Activated naive CD8-positive, alpha-beta T cell (primary cell): ENCODE measurements at regions not wholly inside any gene's neighbourhood (a gene's known extent, or its start where the extent isn't known, plus 50 kb on each side); places are given as distances from the start of the nearest gene placed in this dataset.
"Not testable (repeated sequence)": the region's sequence is repeated elsewhere in the genome, so short reads cannot be mapped to it uniquely, and the experiment has no call there.

Source experiments
- H3K27ac Mint-ChIP-seq: one replicate; pipeline ENCODE4 v1.8.0; 2021; ENCODE audit warnings: mixed read lengths
- H3K27me3 Mint-ChIP-seq: one replicate; pipeline ENCODE4 v1.8.0; 2021; ENCODE audit warnings: mixed read lengths
- H3K36me3 Mint-ChIP-seq: one replicate; pipeline ENCODE4 v1.8.0; 2021; ENCODE audit warnings: mixed read lengths
- H3K4me1 Mint-ChIP-seq: one replicate; pipeline ENCODE4 v1.8.0; 2021; ENCODE audit warnings: low read depth, mixed read lengths
- H3K4me3 Mint-ChIP-seq: one replicate; pipeline ENCODE4 v1.8.0; 2021; ENCODE audit warnings: mild to moderate bottlenecking, mixed read lengths
- H3K9me3 Mint-ChIP-seq: one replicate; pipeline ENCODE4 v1.8.0; 2021; ENCODE audit warnings: low read depth, mixed read lengths

DNA sequence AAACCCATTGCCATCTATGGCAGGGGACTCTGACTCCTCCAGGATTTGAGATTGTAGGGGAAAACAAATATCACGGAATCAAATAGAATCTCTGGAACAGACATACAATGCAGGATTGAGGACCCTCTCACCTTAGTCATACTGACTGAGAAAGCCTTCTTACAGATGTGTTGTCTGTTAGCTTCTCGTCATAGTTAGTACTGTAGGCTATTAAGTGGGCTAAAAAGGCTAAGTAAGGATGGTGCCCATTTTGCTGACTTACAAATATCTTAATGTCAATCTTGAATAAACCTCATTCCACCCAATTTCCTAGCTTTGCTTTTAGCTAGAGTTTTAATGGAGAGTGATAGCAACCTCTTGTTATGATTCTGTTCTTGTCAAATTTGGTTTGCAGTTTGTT is 352.4 kb downstream of the QKI start:
- no peak overlapping the region for H3K4me3 Mint-ChIP-seq
- H3K4me1 Mint-ChIP-seq: no peaks in the 10 kb centered on the region
- no peaks in the 10 kb centered on the region for H3K36me3 Mint-ChIP-seq
- H3K27ac Mint-ChIP-seq: no peak overlapping the region
- H3K9me3 Mint-ChIP-seq: no peaks in the 10 kb centered on the region
- H3K27me3 Mint-ChIP-seq: peaks cover 18% of the 10 kb centered on the region

DNA sequence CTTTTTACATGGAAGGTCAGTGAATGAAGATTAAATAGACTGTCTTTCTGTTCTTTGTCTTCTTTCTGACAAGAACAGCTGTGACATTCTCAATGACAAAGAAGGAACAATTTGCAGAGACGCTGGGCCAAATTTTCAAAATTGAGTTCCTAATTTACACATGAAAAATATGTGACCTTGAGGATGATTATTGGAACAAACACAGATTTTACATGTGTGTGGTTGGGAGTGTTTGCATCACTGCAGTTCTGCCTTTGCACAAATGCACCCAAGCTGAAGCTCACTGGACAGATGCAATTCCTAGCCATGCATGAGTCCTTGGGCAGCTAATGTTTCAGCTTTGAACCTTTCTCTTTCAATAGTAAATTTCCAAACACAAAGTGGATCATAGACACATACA is 350.8 kb downstream of the QKI start:
- Mint-ChIP-seq H3K36me3 (no peaks in the 10 kb centered on the region), H3K9me3 (no peaks in the 10 kb centered on the region), H3K4me3 (no peak overlapping the region), H3K27me3 (peaks cover 21% of the 10 kb centered on the region), H3K4me1 (no peaks in the 10 kb centered on the region), H3K27ac (no peak overlapping the region)

DNA sequence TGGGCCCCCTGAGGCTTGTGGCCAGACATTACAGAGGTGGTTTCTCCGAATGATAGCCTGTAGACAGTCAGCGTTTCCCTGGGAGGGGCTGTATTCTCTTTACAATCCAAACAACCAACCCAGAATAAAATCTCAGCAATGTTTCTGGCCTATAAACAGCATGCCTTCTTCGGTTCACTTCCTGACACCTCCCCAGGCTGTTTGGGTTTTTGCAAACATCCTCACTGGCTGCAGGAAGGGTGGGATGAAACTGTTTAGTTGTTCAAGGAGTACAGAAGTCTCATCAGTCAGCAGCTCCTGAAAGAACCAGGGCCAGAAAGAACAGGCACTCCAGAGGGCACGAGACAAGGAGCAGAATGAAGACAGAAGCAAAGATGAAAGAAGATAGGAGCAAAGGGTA is 350.0 kb downstream of the QKI start:
- H3K27me3 Mint-ChIP-seq: peaks cover 19% of the 10 kb centered on the region
- no peak overlapping the region for H3K4me3 Mint-ChIP-seq
- H3K27ac Mint-ChIP-seq: no peak overlapping the region
- H3K36me3 Mint-ChIP-seq: no peaks in the 10 kb centered on the region
- no peaks in the 10 kb centered on the region for H3K4me1 Mint-ChIP-seq
- H3K9me3 Mint-ChIP-seq: no peaks in the 10 kb centered on the region

- H3K4me3 Mint-ChIP-seq: no peak overlapping the region
- no peak overlapping the region for H3K27ac Mint-ChIP-seq
- no peaks in the 10 kb centered on the region for H3K36me3 Mint-ChIP-seq
- peaks cover 18% of the 10 kb centered on the region for H3K27me3 Mint-ChIP-seq
- no peaks in the 10 kb centered on the region for H3K4me1 Mint-ChIP-seq
- H3K9me3 Mint-ChIP-seq: no peaks in the 10 kb centered on the region
Observed at GRCh38 chr6:163761481-163761880, 347.0 kb downstream of the QKI start.

DNA sequence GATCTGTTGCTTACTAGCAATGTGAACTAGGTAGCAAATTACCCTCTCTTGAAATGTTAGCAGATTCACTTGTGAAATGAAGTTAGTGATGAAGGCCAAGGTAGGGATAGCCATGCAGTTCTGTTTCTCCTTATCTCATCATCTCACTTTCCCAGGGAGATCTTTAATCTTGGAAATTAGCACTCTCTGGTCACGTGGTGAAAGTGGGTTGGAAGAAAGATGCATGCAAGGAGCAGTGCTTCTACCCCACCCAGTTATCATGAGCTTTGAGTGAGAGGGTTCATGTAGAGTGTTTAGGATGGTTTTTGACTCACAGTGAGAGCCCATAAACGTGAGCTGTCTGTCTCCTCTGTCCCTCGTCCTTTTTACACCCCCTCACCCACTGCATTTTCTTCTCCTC is 346.3 kb downstream of the QKI start:
- Mint-ChIP-seq H3K27ac (no peak overlapping the region), H3K4me1 (no peaks in the 10 kb centered on the region), H3K9me3 (no peaks in the 10 kb centered on the region), H3K4me3 (no peak overlapping the region), H3K27me3 (peaks cover 14% of the 10 kb centered on the region), H3K36me3 (no peaks in the 10 kb centered on the region)

- Mint-ChIP-seq H3K4me1 (no peaks in the 10 kb centered on the region), H3K4me3 (no peak overlapping the region), H3K27ac (no peak overlapping the region), H3K36me3 (no peaks in the 10 kb centered on the region), H3K27me3 (peaks cover 9% of the 10 kb centered on the region), H3K9me3 (no peaks in the 10 kb centered on the region)
Observed at GRCh38 chr6:163759542-163759941, 345.0 kb downstream of the QKI start.

- Mint-ChIP-seq H3K9me3 (no peaks in the 10 kb centered on the region), H3K36me3 (no peaks in the 10 kb centered on the region), H3K4me1 (no peaks in the 10 kb centered on the region), H3K4me3 (no peak overlapping the region), H3K27me3 (peaks cover 12% of the 10 kb centered on the region), H3K27ac (no peak overlapping the region)
Observed at GRCh38 chr6:163757520-163757919, 343.0 kb downstream of the QKI start.

DNA sequence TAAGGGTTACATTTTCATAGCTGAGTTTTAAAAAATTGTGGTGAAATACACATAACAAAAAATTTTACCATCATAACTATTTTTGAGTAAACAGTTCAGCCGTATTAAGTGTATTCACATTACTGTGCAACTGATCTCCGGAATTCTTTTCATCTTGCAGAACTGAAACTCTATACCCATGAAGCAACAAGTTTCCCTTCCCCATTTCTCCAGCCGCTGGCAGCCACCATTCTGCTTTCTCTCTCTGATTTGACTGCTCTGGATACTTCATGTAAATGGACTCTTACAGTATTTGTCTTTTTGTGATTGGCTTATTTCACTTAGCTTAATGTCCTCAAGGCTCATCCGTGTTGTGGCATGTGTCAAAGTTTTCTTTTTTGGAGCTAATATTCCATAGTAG is 341.6 kb downstream of the QKI start:
- Mint-ChIP-seq H3K27ac (no peak overlapping the region), H3K9me3 (no peaks in the 10 kb centered on the region), H3K27me3 (peaks cover 12% of the 10 kb centered on the region), H3K36me3 (no peaks in the 10 kb centered on the region), H3K4me3 (no peak overlapping the region), H3K4me1 (peaks cover under 1% of the 10 kb centered on the region)

- H3K36me3 Mint-ChIP-seq: no peaks in the 10 kb centered on the region
- H3K27me3 Mint-ChIP-seq: peaks cover 15% of the 10 kb centered on the region
- H3K4me3 Mint-ChIP-seq: no peak overlapping the region
- no peak overlapping the region for H3K27ac Mint-ChIP-seq
- H3K9me3 Mint-ChIP-seq: no peaks in the 10 kb centered on the region
- peaks cover 5% of the 10 kb centered on the region for H3K4me1 Mint-ChIP-seq
Observed at GRCh38 chr6:163754866-163755265, 340.3 kb downstream of the QKI start.

GRCh38 chr6:163753430-163753829 is 338.9 kb downstream of the QKI start:
- H3K27me3 Mint-ChIP-seq: peaks cover 17% of the 10 kb centered on the region
- H3K4me3 Mint-ChIP-seq: no peak overlapping the region
- no peaks in the 10 kb centered on the region for H3K36me3 Mint-ChIP-seq
- no peak overlapping the region for H3K27ac Mint-ChIP-seq
- peaks cover 5% of the 10 kb centered on the region for H3K4me1 Mint-ChIP-seq
- H3K9me3 Mint-ChIP-seq: no peaks in the 10 kb centered on the region

GRCh38 chr6:163752446-163752845 is 337.9 kb downstream of the QKI start:
- no peaks in the 10 kb centered on the region for H3K36me3 Mint-ChIP-seq
- H3K27me3 Mint-ChIP-seq: peaks cover 17% of the 10 kb centered on the region
- no peak overlapping the region for H3K27ac Mint-ChIP-seq
- H3K4me1 Mint-ChIP-seq: peaks cover 5% of the 10 kb centered on the region
- H3K4me3 Mint-ChIP-seq: no peak overlapping the region
- H3K9me3 Mint-ChIP-seq: no peaks in the 10 kb centered on the region

GRCh38 chr6:163751032-163751525 is 336.6 kb downstream of the QKI start:
- no peak overlapping the region for H3K4me3 Mint-ChIP-seq
- H3K27ac Mint-ChIP-seq: no peak overlapping the region
- H3K9me3 Mint-ChIP-seq: no peaks in the 10 kb centered on the region
- peaks cover 5% of the 10 kb centered on the region for H3K4me1 Mint-ChIP-seq
- no peaks in the 10 kb centered on the region for H3K36me3 Mint-ChIP-seq
- H3K27me3 Mint-ChIP-seq: peaks cover 19% of the 10 kb centered on the region

- H3K4me3 Mint-ChIP-seq: no peak overlapping the region
Observed at GRCh38 chr6:163750431-163751031, 336.0 kb downstream of the QKI start.

GRCh38 chr6:163748886-163749285 is 334.4 kb downstream of the QKI start:
- no peaks in the 10 kb centered on the region for H3K9me3 Mint-ChIP-seq
- peaks cover 21% of the 10 kb centered on the region for H3K27me3 Mint-ChIP-seq
- no peaks in the 10 kb centered on the region for H3K36me3 Mint-ChIP-seq
- peaks cover 5% of the 10 kb centered on the region for H3K4me1 Mint-ChIP-seq
- no peak overlapping the region for H3K27ac Mint-ChIP-seq
- no peak overlapping the region for H3K4me3 Mint-ChIP-seq

More at GRCh38 chr6:163750431-163751031, 336.0 kb downstream of the QKI start:
- no peak overlapping the region for H3K27ac Mint-ChIP-seq
- peaks cover 5% of the 10 kb centered on the region for H3K4me1 Mint-ChIP-seq
- H3K9me3 Mint-ChIP-seq: no peaks in the 10 kb centered on the region
- H3K27me3 Mint-ChIP-seq: peaks cover 21% of the 10 kb centered on the region
- no peaks in the 10 kb centered on the region for H3K36me3 Mint-ChIP-seq

- no peaks in the 10 kb centered on the region for H3K9me3 Mint-ChIP-seq
- H3K4me3 Mint-ChIP-seq: no peak overlapping the region
- H3K27me3 Mint-ChIP-seq: peaks cover 21% of the 10 kb centered on the region
- H3K36me3 Mint-ChIP-seq: no peaks in the 10 kb centered on the region
- no peak overlapping the region for H3K27ac Mint-ChIP-seq
- H3K4me1 Mint-ChIP-seq: peaks cover 5% of the 10 kb centered on the region
Observed at GRCh38 chr6:163748036-163748435, 333.5 kb downstream of the QKI start.

DNA sequence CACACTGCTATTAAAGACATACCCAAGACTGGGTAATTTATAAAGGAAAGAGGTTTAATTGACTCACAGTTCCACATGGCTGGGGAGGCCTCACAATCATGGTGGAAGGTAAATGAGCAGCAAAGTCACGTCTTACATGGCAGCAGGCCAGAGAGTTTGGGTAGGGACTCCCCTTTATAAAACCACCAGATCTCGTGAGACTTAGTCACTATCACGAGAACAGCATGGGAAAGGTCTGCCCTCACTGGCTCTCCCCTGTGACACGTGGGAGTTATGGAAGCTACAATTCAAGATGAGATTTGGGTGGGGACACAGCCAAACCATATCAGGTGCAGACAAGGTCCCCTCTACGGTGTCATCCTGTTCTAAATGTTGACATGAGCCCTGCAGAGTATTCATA is 332.5 kb downstream of the QKI start:
- not testable (repeated sequence) for H3K4me1 Mint-ChIP-seq, H3K4me3 Mint-ChIP-seq, H3K27ac Mint-ChIP-seq, H3K9me3 Mint-ChIP-seq, H3K36me3 Mint-ChIP-seq
- H3K27me3 Mint-ChIP-seq: peaks cover 16% of the 10 kb centered on the region
